ENCODE measurements at regions not wholly inside any gene's neighbourhood (a gene's known extent, or its start where the extent isn't known, plus 50 kb on each side); places are given as distances from the start of the nearest gene placed in this dataset.

GRCh38 chr9:126056312-126057021, 270.2 kb upstream of the MVB12B start:
- Histone ChIP-seq H3K4me3 (replicated peaks; ENCODE audit: insufficient read depth, low read length) (no peak overlapping the region), H3K27ac (replicated peaks) (no peak overlapping the region), H3K27me3 (ENCODE audit: insufficient read depth, poor library complexity, severe bottlenecking) (peaks cover 2% of the 10 kb centered on the region)
- TF ChIP-seq GABPA (IDR thresholded peaks at IDR 0.05; ENCODE audit: low read depth) (no peak), CTCF (IDR thresholded peaks at IDR 0.05; ENCODE audit: insufficient read depth, low read length) (no peak), REST (IDR thresholded peaks at IDR 0.05; ENCODE audit: insufficient replicate concordance, low read depth) (no peak), POLR2AphosphoS5 (IDR thresholded peaks at IDR 0.05; ENCODE audit: low read depth) (no peak), SPI1 (IDR thresholded peaks at IDR 0.05; ENCODE audit: borderline replicate concordance, low read depth) (no peak)
- DNase-seq (ENCODE audit: low read depth in 1 of 2, low spot score in 1 of 2): no peak

- Histone ChIP-seq H3K27ac (replicated peaks) (no peak overlapping the region), H3K27me3 (ENCODE audit: insufficient read depth, poor library complexity, severe bottlenecking) (peaks cover 2% of the 10 kb centered on the region), H3K4me3 (replicated peaks; ENCODE audit: insufficient read depth, low read length) (no peak overlapping the region)
- DNase-seq (ENCODE audit: low read depth in 1 of 2, low spot score in 1 of 2): no peak
- TF ChIP-seq SPI1 (IDR thresholded peaks at IDR 0.05; ENCODE audit: borderline replicate concordance, low read depth) (no peak), CTCF (IDR thresholded peaks at IDR 0.05; ENCODE audit: insufficient read depth, low read length) (no peak), GABPA (IDR thresholded peaks at IDR 0.05; ENCODE audit: low read depth) (no peak), POLR2AphosphoS5 (IDR thresholded peaks at IDR 0.05; ENCODE audit: low read depth) (no peak), REST (IDR thresholded peaks at IDR 0.05; ENCODE audit: insufficient replicate concordance, low read depth) (no peak)
These were observed 269.4 kb upstream of the MVB12B start for GRCh38 chr9:126057121-126057825.

GRCh38 chr9:126058011-126058531, 268.6 kb upstream of the MVB12B start:
- Histone ChIP-seq H3K4me3 (replicated peaks; ENCODE audit: insufficient read depth, low read length) (no peak overlapping the region), H3K27me3 (ENCODE audit: insufficient read depth, poor library complexity, severe bottlenecking) (peaks cover 2% of the 10 kb centered on the region), H3K27ac (replicated peaks) (no peak overlapping the region)
- TF ChIP-seq POLR2AphosphoS5 (IDR thresholded peaks at IDR 0.05; ENCODE audit: low read depth): no peak
- TF ChIP-seq CTCF (IDR thresholded peaks at IDR 0.05; ENCODE audit: insufficient read depth, low read length): no peak
- no peak for TF ChIP-seq SPI1 (IDR thresholded peaks at IDR 0.05; ENCODE audit: borderline replicate concordance, low read depth)
- TF ChIP-seq REST (IDR thresholded peaks at IDR 0.05; ENCODE audit: insufficient replicate concordance, low read depth): no peak
- no peak for TF ChIP-seq GABPA (IDR thresholded peaks at IDR 0.05; ENCODE audit: low read depth)
- no peak for DNase-seq (ENCODE audit: low read depth in 1 of 2, low spot score in 1 of 2)

All from HL-60 (cell line).